IMR-90 (cell line): ENCODE measurements at regions not wholly inside any gene's neighbourhood (a gene's known extent, or its start where the extent isn't known, plus 50 kb on each side); places are given as distances from the start of the nearest gene placed in this dataset.

Experiments
- ATAC-seq: fragments of 200-7000 bp; cut with Tn5 transposase; 2 replicates; pipeline ENCODE4 v1.9.1; 2020; ENCODE audit warnings: low read depth, mild to moderate bottlenecking, moderate library complexity
- BruUV-seq: library from RNA; stranded (reverse); fragments of 400-500 nt; replicated peaks from 2 replicates; lab custom pipeline; 2021; lab: Mats Ljungman, UMichigan
- CTCF ChIA-PET: fragments of 300-600 bp; formaldehyde crosslinking; extraction: SDS; loops from one replicate; lab custom pipeline; 2021; ENCODE audit warnings: antibody characterized with exemption; lab: Yijun Ruan, JAX
- POLR2A ChIA-PET: fragments of 300-600 bp; sonication (Branson Sonifier 250); formaldehyde crosslinking; loops from one replicate; lab custom pipeline; 2022; ENCODE audit warnings: antibody characterized with exemption; ENCODE audit not compliant: unreplicated experiment; lab: Charles Lee
- DNase-seq: peaks from one replicate; pipeline ENCODE4 v3.0.0; 2013
- H2AFZ ChIP-seq: replicated peaks from 2 replicates; pipeline ENCODE3; 2013; ENCODE audit warnings: low read length, mild to moderate bottlenecking; ENCODE audit not compliant: poor library complexity
- H2AK5ac ChIP-seq: 2 replicates; pipeline ENCODE4 v1.6.1; 2013; ENCODE audit warnings: low read depth, low read length, inconsistent platforms
- H2AK9ac ChIP-seq: replicated peaks from 2 replicates; pipeline ENCODE3; 2013; ENCODE audit warnings: mild to moderate bottlenecking, low read depth, low read length, moderate library complexity; ENCODE audit not compliant: poor library complexity
- H2BK120ac ChIP-seq: 2 replicates; pipeline ENCODE4 v1.6.1; 2013; ENCODE audit warnings: low read depth, low read length, inconsistent platforms
- H2BK15ac ChIP-seq: 3 replicates; pipeline ENCODE4 v1.6.1; 2013; ENCODE audit warnings: low read depth, low read length, inconsistent platforms
- H2BK20ac ChIP-seq: 2 replicates; pipeline ENCODE4 v1.6.1; 2013; ENCODE audit warnings: low read depth, mild to moderate bottlenecking, inconsistent platforms, low read length, moderate library complexity
- H2BK5ac ChIP-seq: 2 replicates; pipeline ENCODE4 v1.6.1; 2013; ENCODE audit warnings: mild to moderate bottlenecking, low read depth, low read length, inconsistent platforms; ENCODE audit not compliant: poor library complexity, severe bottlenecking
- H3K14ac ChIP-seq: replicated peaks from 2 replicates; pipeline ENCODE4 v1.6.1; 2013; ENCODE audit warnings: low read depth, low read length, inconsistent platforms
- H3K18ac ChIP-seq: 2 replicates; pipeline ENCODE4 v1.6.1; 2013; ENCODE audit warnings: low read depth, low read length, control low read depth
- H3K23ac ChIP-seq: 2 replicates; pipeline ENCODE4 v1.6.1; 2013; ENCODE audit warnings: low read depth, low read length, inconsistent platforms
- H3K27ac ChIP-seq: 2 replicates; pipeline ENCODE4 v1.5.1; 2013; ENCODE audit warnings: mild to moderate bottlenecking, control low read depth, low read length; ENCODE audit not compliant: insufficient read depth
- H3K27me3 ChIP-seq: 2 replicates; pipeline ENCODE4 v1.6.1; 2013; ENCODE audit warnings: low read length; ENCODE audit not compliant: control insufficient read depth, insufficient read depth
- H3K36me3 ChIP-seq: 2 replicates; pipeline ENCODE4 v1.6.1; 2013; ENCODE audit warnings: low read length, mixed read lengths; ENCODE audit not compliant: control insufficient read depth, insufficient read depth
- H3K4ac ChIP-seq: 2 replicates; pipeline ENCODE4 v1.6.1; 2013; ENCODE audit warnings: low read depth, low read length, inconsistent platforms
- H3K4me1 ChIP-seq: 2 replicates; pipeline ENCODE4 v1.6.1; 2013; ENCODE audit warnings: low read length, mixed read lengths; ENCODE audit not compliant: control insufficient read depth, insufficient read depth
- H3K4me2 ChIP-seq: 2 replicates; pipeline ENCODE4 v1.6.1; 2013; ENCODE audit warnings: low read depth, mild to moderate bottlenecking, control low read depth, low read length, moderate library complexity
- H3K4me3 ChIP-seq: 2 replicates; pipeline ENCODE4 v1.5.1; 2013; ENCODE audit warnings: low read depth, mild to moderate bottlenecking, control low read depth, low read length, moderate library complexity; ENCODE audit not compliant: insufficient read depth
- H3K56ac ChIP-seq: 2 replicates; pipeline ENCODE4 v1.6.1; 2013; ENCODE audit warnings: low read length, inconsistent platforms; ENCODE audit not compliant: insufficient read depth; ENCODE audit errors: extremely low read depth
- H3K79me1 ChIP-seq, 2 experiments: 2 replicates each; pipeline ENCODE4 v1.6.1; 2013; ENCODE audit warnings: low read length in 2 of 2, inconsistent platforms in 1 of 2, low read depth in 1 of 2
- H3K9ac ChIP-seq: 2 replicates; pipeline ENCODE4 v1.6.1; 2013; ENCODE audit warnings: low read depth, low read length, control low read depth
- H3K9me1 ChIP-seq: 2 replicates; pipeline ENCODE4 v1.6.1; 2013; ENCODE audit warnings: low read length, inconsistent platforms; ENCODE audit not compliant: insufficient read depth
- H3K9me3 ChIP-seq: 2 replicates; pipeline ENCODE4 v1.6.1; 2013; ENCODE audit warnings: low read length; ENCODE audit not compliant: control insufficient read depth, insufficient read depth
- H4K20me1 ChIP-seq: 2 replicates; pipeline ENCODE4 v1.6.1; 2013; ENCODE audit warnings: low read length, inconsistent platforms; ENCODE audit not compliant: insufficient read depth
- H4K5ac ChIP-seq: 2 replicates; pipeline ENCODE4 v1.6.1; 2013; ENCODE audit warnings: mild to moderate bottlenecking, low read depth, low read length, control low read depth
- H4K8ac ChIP-seq, 2 experiments: 2 replicates each; pipeline ENCODE4 v1.6.1; 2013; ENCODE audit warnings: low read depth in 2 of 2, low read length in 2 of 2, control low read depth in 1 of 2, inconsistent platforms in 1 of 2
- H4K91ac ChIP-seq: 2 replicates; pipeline ENCODE4 v1.6.1; 2013; ENCODE audit warnings: low read depth, low read length, inconsistent platforms; ENCODE audit not compliant: insufficient read depth
- BHLHE40 ChIP-seq: fragments of 150-350 bp; IDR thresholded peaks from 2 replicates; pipeline ENCODE4 v1.6.1; 2016; ENCODE audit warnings: mild to moderate bottlenecking, low read depth, low read length
- CEBPB ChIP-seq: IDR thresholded peaks from 2 replicates; pipeline ENCODE4 v1.6.1; 2012; ENCODE audit warnings: low read depth, low read length, improper control_type of control experiment
- CHD1 ChIP-seq: IDR thresholded peaks from 2 replicates; pipeline ENCODE4 v1.6.1; 2012; ENCODE audit warnings: low read depth, low read length, improper control_type of control experiment
- CTCF ChIP-seq: conservative IDR thresholded peaks from 2 replicates; pipeline ENCODE4 v1.5.1; 2012; ENCODE audit warnings: mild to moderate bottlenecking, low read depth, low read length, improper control_type of control experiment
- ELK1 ChIP-seq: fragments of 150-350 bp; IDR thresholded peaks from 2 replicates; pipeline ENCODE4 v1.6.1; 2016; ENCODE audit warnings: low read depth, mild to moderate bottlenecking, low read length, moderate library complexity, borderline replicate concordance
- FOS ChIP-seq: fragments of 150-350 bp; IDR thresholded peaks from 2 replicates; pipeline ENCODE4 v1.6.1; 2016; ENCODE audit warnings: low read depth, low read length
- MAFK ChIP-seq: IDR thresholded peaks from 2 replicates; pipeline ENCODE4 v1.6.1; 2012; ENCODE audit warnings: low read depth, low read length, improper control_type of control experiment
- MAZ ChIP-seq: IDR thresholded peaks from 2 replicates; pipeline ENCODE4 v1.6.1; 2012; ENCODE audit warnings: low read depth, mild to moderate bottlenecking, low read length, improper control_type of control experiment, moderate library complexity, borderline replicate concordance
- MXI1 ChIP-seq: IDR thresholded peaks from 2 replicates; pipeline ENCODE4 v1.6.1; 2012; ENCODE audit warnings: low read depth, mild to moderate bottlenecking, low read length, moderate library complexity, borderline replicate concordance
- NFE2L2 ChIP-seq: fragments of 150-350 bp; IDR thresholded peaks from 2 replicates; pipeline ENCODE4 v1.6.1; 2016; ENCODE audit warnings: low read depth, mild to moderate bottlenecking, low read length
- POLR2A ChIP-seq: IDR thresholded peaks from 2 replicates; pipeline ENCODE4 v1.6.1; 2012; ENCODE audit warnings: mild to moderate bottlenecking, low read depth, low read length
- RAD21 ChIP-seq: IDR thresholded peaks from 2 replicates; pipeline ENCODE4 v1.6.1; 2012; ENCODE audit warnings: low read length, improper control_type of control experiment
- RCOR1 ChIP-seq: IDR thresholded peaks from 2 replicates; pipeline ENCODE4 v1.6.1; 2012; ENCODE audit warnings: mild to moderate bottlenecking, low read length, improper control_type of control experiment; ENCODE audit not compliant: insufficient replicate concordance
- RFX5 ChIP-seq: IDR thresholded peaks from 2 replicates; pipeline ENCODE4 v1.8.0; 2012; ENCODE audit warnings: low read depth, mild to moderate bottlenecking, low read length, moderate library complexity
- SMC3 ChIP-seq: fragments of 150-350 bp; IDR thresholded peaks from 2 replicates; pipeline ENCODE4 v1.6.1; 2016; ENCODE audit warnings: low read depth, mild to moderate bottlenecking, antibody characterized with exemption, low read length, moderate library complexity
- USF2 ChIP-seq: fragments of 150-350 bp; IDR thresholded peaks from 2 replicates; pipeline ENCODE4 v1.6.1; 2017; ENCODE audit warnings: mild to moderate bottlenecking, antibody characterized with exemption, low read length, low read depth
- WGBS, 2 experiments: methylation state at CpG; one replicate each; pipeline versions ENCODE4 v1.1.5 to v1.1.7; 2013; ENCODE audit warnings: missing lambda C conversion rate in 2 of 2; ENCODE audit not compliant: insufficient read length in 1 of 2; ENCODE audit errors: extremely low coverage in 2 of 2; 5-methylcytosine and 5-hydroxymethylcytosine counted together
- dilution Hi-C: fragments of 300-500 bp; cut with HindIII; formaldehyde crosslinking; loops from one replicate; pipeline ENCODE4 v1.14.3; 2018; ENCODE audit warnings: low sequenced_read_pairs; ENCODE audit not compliant: unreplicated experiment
- in situ Hi-C: fragments of 300-500 bp; cut with MboI; formaldehyde crosslinking; loops from 3 replicates; pipeline ENCODE4 v1.14.3; 2019; ENCODE audit warnings: low sequenced_read_pairs, inconsistent platforms, mixed read lengths
- intact Hi-C: fragments of 100-400 bp; cut with micrococcal nuclease; formaldehyde crosslinking; loops from 2 replicates; pipeline ENCODE4 v1.10.0; 2022

- dilution Hi-C loops (no loop called here), in situ Hi-C loops (no loop called here), intact Hi-C loops (no loop called here)
- Histone ChIP-seq H3K4me2 (no peak overlapping the region), H3K56ac (no peak overlapping the region), H3K23ac (no peak overlapping the region), H3K4me3 (no peak overlapping the region), H2BK120ac (no peak overlapping the region), H4K91ac (no peak overlapping the region), H2BK15ac (no peak overlapping the region), H3K9me1 (no peaks in the 10 kb centered on the region), H2AK5ac (no peak overlapping the region), H3K9ac (no peak overlapping the region), H2AK9ac (no peak overlapping the region), H2BK5ac (no peak overlapping the region), H3K18ac (no peak overlapping the region), H3K4ac (no peak overlapping the region), H3K14ac (no peak overlapping the region), H2BK20ac (no peak overlapping the region), H3K9me3 (no peaks in the 10 kb centered on the region), H3K36me3 (no peaks in the 10 kb centered on the region), H3K27ac (no peak overlapping the region), H3K4me1 (no peaks in the 10 kb centered on the region), H3K79me1 (no peaks in the 10 kb centered on the region), H3K27me3 (no peaks in the 10 kb centered on the region), H2AFZ (no peak overlapping the region), H4K8ac (no peak overlapping the region), H4K20me1 (no peaks in the 10 kb centered on the region), H4K5ac (no peak overlapping the region)
- no TSS peak for BruUV-seq
- POLR2A ChIA-PET: no interaction called here
- DNase-seq: no peak
- no peak for ATAC-seq
- CTCF ChIA-PET: interaction anchor here (0.6 kb wide), 1 partner anchor 169 kb away, joined by 3 read pairs; no protein-coding TSS in a partner anchor
- TF ChIP-seq MAFK: no peak
- TF ChIP-seq MXI1: no peak
- TF ChIP-seq NFE2L2: no peak
- no peak for TF ChIP-seq CTCF
- TF ChIP-seq POLR2A: no peak
- TF ChIP-seq MAZ: no peak
- no peak for TF ChIP-seq BHLHE40
- TF ChIP-seq ELK1: no peak
- no peak for TF ChIP-seq RAD21
- TF ChIP-seq FOS: no peak
- no peak for TF ChIP-seq CHD1
- TF ChIP-seq USF2: no peak
- no peak for TF ChIP-seq SMC3
- TF ChIP-seq RFX5: no peak
- TF ChIP-seq RCOR1: no peak
- TF ChIP-seq CEBPB: no peak
- WGBS, 2 experiments: no CpG with 5 or more reads among the region's 2 CpGs
These were observed 1120.7 kb downstream of the FAT4 start for GRCh38 chr4:126435491-126435890.
